Activated CD8-positive, alpha-beta memory T cell treated with anti-CD3 and anti-CD28 coated beads for 48 hours (primary cell): ENCODE measurements at regions not wholly inside any gene's neighbourhood (a gene's known extent, or its start where the extent isn't known, plus 50 kb on each side); places are given as distances from the start of the nearest gene placed in this dataset.

ENCODE experiments used
- DNase-seq, 3 experiments: peaks; one replicate each; pipeline ENCODE4 v3.0.0-alpha.2; 2020; ENCODE audit warnings: low read depth in 2 of 3, low spot score in 2 of 3

- DNase-seq = no peak
Observed at GRCh38 chr11:28703371-28703770, 595.2 kb downstream of the METTL15 start.

- no peak for DNase-seq
Observed at GRCh38 chr11:28702871-28703270, 594.7 kb downstream of the METTL15 start.

- no peak for DNase-seq
Observed at GRCh38 chr11:28702450-28702790, 594.2 kb downstream of the METTL15 start.

GRCh38 chr11:28701760-28702449 lies 593.7 kb downstream of the METTL15 start:
- DNase-seq = no peak

GRCh38 chr11:28699701-28700100 lies 591.5 kb downstream of the METTL15 start:
- DNase-seq = no peak

- peak in 2 of 3 experiments; percentile 1 to 2 for DNase-seq
Observed at GRCh38 chr11:28697920-28698827, 590.0 kb downstream of the METTL15 start.

GRCh38 chr11:28696591-28696990 lies 588.4 kb downstream of the METTL15 start:
- DNase-seq = no peak

GRCh38 chr11:28690746-28691145 lies 582.6 kb downstream of the METTL15 start:
- DNase-seq = no peak

- DNase-seq = no peak
Observed at GRCh38 chr11:28684011-28684586, 575.9 kb downstream of the METTL15 start.

- DNase-seq = no peak
Observed at GRCh38 chr11:28679795-28680468, 571.7 kb downstream of the METTL15 start.

GRCh38 chr11:28677721-28678120 lies 569.5 kb downstream of the METTL15 start:
- DNase-seq = no peak

- no peak for DNase-seq
Observed at GRCh38 chr11:28675183-28675582, 567.0 kb downstream of the METTL15 start.

- DNase-seq = no peak
Observed at GRCh38 chr11:28674433-28675103, 566.4 kb downstream of the METTL15 start.

- DNase-seq = no peak
Observed at GRCh38 chr11:28673691-28674432, 565.7 kb downstream of the METTL15 start.

- no peak for DNase-seq
Observed at GRCh38 chr11:28671274-28671673, 563.1 kb downstream of the METTL15 start.

- DNase-seq = no peak
Observed at GRCh38 chr11:28666632-28667031, 558.4 kb downstream of the METTL15 start.

GRCh38 chr11:28659716-28660348 lies 551.6 kb downstream of the METTL15 start:
- no peak for DNase-seq

GRCh38 chr11:28657378-28658030 lies 549.3 kb downstream of the METTL15 start:
- no peak for DNase-seq

GRCh38 chr11:28654191-28654590 lies 546.0 kb downstream of the METTL15 start:
- DNase-seq = no peak
